ENCODE measurements at regions not wholly inside any gene's neighbourhood (a gene's known extent, or its start where the extent isn't known, plus 50 kb on each side); places are given as distances from the start of the nearest gene placed in this dataset.

- TF ChIP-seq CTCF (IDR thresholded peaks at IDR 0.05) (no peak), POLR2A (IDR thresholded peaks at IDR 0.05) (no peak)
Observed at GRCh38 chr13:33679658-33680012, 138.3 kb upstream of the RFC3 start.
